H9 (cell line): ENCODE measurements at regions not wholly inside any gene's neighbourhood (a gene's known extent, or its start where the extent isn't known, plus 50 kb on each side); places are given as distances from the start of the nearest gene placed in this dataset.

Experiments used
- DNase-seq: peaks from one replicate; pipeline ENCODE4 v3.0.0-alpha.2; 2017
- H2AFZ ChIP-seq: one replicate; pipeline ENCODE4 v1.6.1; 2013; ENCODE audit warnings: mild to moderate bottlenecking, low read length, control low read depth, moderate library complexity
- H2AK5ac ChIP-seq: 2 replicates; pipeline ENCODE4 v1.6.1; 2013; ENCODE audit warnings: low read length, control low read depth, mixed read lengths; ENCODE audit not compliant: insufficient read length
- H2BK120ac ChIP-seq: one replicate; pipeline ENCODE4 v1.6.1; 2013; ENCODE audit warnings: low read depth, mild to moderate bottlenecking, low read length, control low read depth, inconsistent platforms; ENCODE audit not compliant: poor library complexity, severe bottlenecking
- H2BK12ac ChIP-seq: 2 replicates; pipeline ENCODE4 v1.6.1; 2013; ENCODE audit warnings: low read length, control low read depth, mixed read lengths, low read depth; ENCODE audit not compliant: insufficient read length
- H2BK15ac ChIP-seq: 2 replicates; pipeline ENCODE4 v1.6.1; 2013; ENCODE audit warnings: low read depth, low read length, control low read depth
- H2BK20ac ChIP-seq: one replicate; pipeline ENCODE4 v1.6.1; 2013; ENCODE audit warnings: low read depth, mild to moderate bottlenecking, low read length, control low read depth, inconsistent platforms; ENCODE audit not compliant: poor library complexity, severe bottlenecking
- H2BK5ac ChIP-seq: 2 replicates; pipeline ENCODE4 v1.6.1; 2013; ENCODE audit warnings: low read length, control low read depth, mixed read lengths; ENCODE audit not compliant: insufficient read length
- H3K14ac ChIP-seq: 2 replicates; pipeline ENCODE4 v1.6.1; 2013; ENCODE audit warnings: low read length, control low read depth; ENCODE audit not compliant: insufficient read depth
- H3K18ac ChIP-seq: 2 replicates; pipeline ENCODE4 v1.6.1; 2013; ENCODE audit warnings: low read depth, mild to moderate bottlenecking, mixed read lengths, low read length, control low read depth; ENCODE audit not compliant: insufficient read length
- H3K23ac ChIP-seq: 2 replicates; pipeline ENCODE4 v1.6.1; 2013; ENCODE audit warnings: low read length, control low read depth, mixed read lengths, low read depth; ENCODE audit not compliant: insufficient read length
- H3K23me2 ChIP-seq: 2 replicates; pipeline ENCODE4 v1.6.1; 2013; ENCODE audit warnings: low read depth, mild to moderate bottlenecking, mixed read lengths, low read length, control low read depth; ENCODE audit not compliant: insufficient read length, poor library complexity, severe bottlenecking
- H3K27ac ChIP-seq: 2 replicates; pipeline ENCODE4 v1.5.1; 2013; ENCODE audit warnings: low read length, control low read depth, mixed read lengths, low read depth; ENCODE audit not compliant: insufficient read length
- H3K27me3 ChIP-seq: 2 replicates; pipeline ENCODE4 v1.6.1; 2013; ENCODE audit warnings: low read length, control low read depth, inconsistent platforms; ENCODE audit not compliant: insufficient read depth
- H3K4ac ChIP-seq: 2 replicates; pipeline ENCODE4 v1.6.1; 2013; ENCODE audit warnings: low read depth, mild to moderate bottlenecking, control low read depth, inconsistent platforms, low read length, moderate library complexity
- H3K4me1 ChIP-seq: 2 replicates; pipeline ENCODE4 v1.6.1; 2013; ENCODE audit warnings: low read length, control low read depth, inconsistent platforms; ENCODE audit not compliant: insufficient read depth
- H3K4me2 ChIP-seq: 2 replicates; pipeline ENCODE4 v1.6.1; 2013; ENCODE audit warnings: low read length, control low read depth, mixed read lengths; ENCODE audit not compliant: insufficient read length, insufficient read depth
- H3K56ac ChIP-seq: 2 replicates; pipeline ENCODE4 v1.6.1; 2013; ENCODE audit warnings: low read depth, mild to moderate bottlenecking, mixed read lengths, low read length, control low read depth; ENCODE audit not compliant: insufficient read length
- H3K79me1 ChIP-seq: 2 replicates; pipeline ENCODE4 v1.6.1; 2013; ENCODE audit warnings: low read depth, mild to moderate bottlenecking, moderate library complexity, low read length, control low read depth, inconsistent platforms; ENCODE audit not compliant: insufficient read depth, poor library complexity, severe bottlenecking
- H3K79me2 ChIP-seq: 2 replicates; pipeline ENCODE4 v1.6.1; 2013; ENCODE audit warnings: low read length, control low read depth, inconsistent platforms; ENCODE audit not compliant: insufficient read depth
- H3K9ac ChIP-seq: 2 replicates; pipeline ENCODE4 v1.6.1; 2013; ENCODE audit warnings: low read length, control low read depth, mixed read lengths; ENCODE audit not compliant: insufficient read length; ENCODE audit errors: extremely low read depth
- H3K9me3 ChIP-seq: one replicate; pipeline ENCODE4 v1.6.1; 2013; ENCODE audit warnings: low read depth, low read length, inconsistent platforms; ENCODE audit not compliant: control insufficient read depth
- H3T11ph ChIP-seq: one replicate; pipeline ENCODE4 v1.6.1; 2013; ENCODE audit warnings: mild to moderate bottlenecking, low read length, control low read depth, inconsistent platforms
- H4K20me1 ChIP-seq: one replicate; pipeline ENCODE4 v1.6.1; 2013; ENCODE audit not compliant: control insufficient read depth, insufficient read length, insufficient read depth
- H4K5ac ChIP-seq: 2 replicates; pipeline ENCODE4 v1.6.1; 2013; ENCODE audit warnings: low read depth, mild to moderate bottlenecking, mixed read lengths, low read length, control low read depth; ENCODE audit not compliant: insufficient read length
- H4K8ac ChIP-seq: replicated peaks from 2 replicates; pipeline ENCODE4 v1.6.1; 2013; ENCODE audit warnings: low read length, control low read depth, mixed read lengths, low read depth; ENCODE audit not compliant: insufficient read length
- H4K91ac ChIP-seq: 2 replicates; pipeline ENCODE4 v1.6.1; 2013; ENCODE audit warnings: low read depth, mild to moderate bottlenecking, moderate library complexity, mixed read lengths, low read length, control low read depth; ENCODE audit not compliant: insufficient read length
- H3K27ac Mint-ChIP-seq, 3 experiments: 2 replicates in 2 of 3; 3 replicates in 1 of 3; pipeline ENCODE4 v1.8.0; 2020 to 2021; ENCODE audit warnings: mixed read lengths in 3 of 3, mild to moderate bottlenecking in 1 of 3, moderate library complexity in 1 of 3
- H3K27me3 Mint-ChIP-seq: 2 replicates; pipeline ENCODE4 v1.8.0; 2021; ENCODE audit warnings: low read depth, mild to moderate bottlenecking, moderate library complexity, mixed read lengths
- H3K36me3 Mint-ChIP-seq, 3 experiments: 2 replicates in 2 of 3; 3 replicates in 1 of 3; pipeline ENCODE4 v1.8.0; 2020 to 2021; ENCODE audit warnings: low read depth in 3 of 3, mixed read lengths in 3 of 3; ENCODE audit not compliant: insufficient read depth in 1 of 3
- H3K4me1 Mint-ChIP-seq, 2 experiments: 2 replicates each; pipeline ENCODE4 v1.8.0; 2020; ENCODE audit warnings: mixed read lengths in 2 of 2
- H3K4me3 Mint-ChIP-seq, 2 experiments: 2 replicates in 1 of 2; 3 replicates in 1 of 2; pipeline ENCODE4 v1.8.0; 2020 to 2021; ENCODE audit warnings: mild to moderate bottlenecking in 2 of 2, mixed read lengths in 2 of 2, moderate library complexity in 1 of 2
- H3K9me3 Mint-ChIP-seq, 2 experiments: 2 replicates in 1 of 2; 3 replicates in 1 of 2; pipeline ENCODE4 v1.8.0; 2020; ENCODE audit warnings: mild to moderate bottlenecking in 2 of 2, mixed read lengths in 2 of 2, moderate library complexity in 1 of 2
- WGBS: extraction: QIAGEN DNeasy Blood & Tissue Kit; methylation state at CpG from one replicate; pipeline ENCODE4 v1.1.7; 2013; ENCODE audit warnings: missing lambda C conversion rate, low lambda C conversion rate, mixed read lengths; ENCODE audit not compliant: insufficient read length; ENCODE audit errors: extremely low coverage; 5-methylcytosine and 5-hydroxymethylcytosine counted together
- TF ChIP-seq, protein P1 (sequence below): fragments of 200-600 bp; sonication (generic); conservative IDR thresholded peaks from 3 replicates; pipeline ENCODE4 v1.8.0; 2021; ENCODE audit warnings: antibody characterized with exemption, mild to moderate bottlenecking

- Histone ChIP-seq H2AFZ (no peak overlapping the region), H3K4ac (no peak overlapping the region), H3K27ac (no peak overlapping the region), H3K79me2 (no peaks in the 10 kb centered on the region), H4K5ac (no peak overlapping the region), H3K9ac (no peak overlapping the region), H2BK12ac (no peak overlapping the region), H3K27me3 (no peaks in the 10 kb centered on the region), H2BK5ac (no peak overlapping the region), H2BK20ac (no peak overlapping the region), H4K20me1 (no peaks in the 10 kb centered on the region), H3K14ac (no peak overlapping the region), H3K79me1 (no peaks in the 10 kb centered on the region), H4K8ac (no peak overlapping the region), H3K9me3 (no peaks in the 10 kb centered on the region), H3K4me1 (no peaks in the 10 kb centered on the region), H2AK5ac (no peak overlapping the region), H3K56ac (no peak overlapping the region), H3K4me2 (no peak overlapping the region), H2BK15ac (no peak overlapping the region), H4K91ac (no peak overlapping the region), H3K23ac (no peak overlapping the region), H3T11ph (no peak overlapping the region), H3K18ac (no peak overlapping the region), H3K23me2 (no peaks in the 10 kb centered on the region), H2BK120ac (no peak overlapping the region)
- Mint-ChIP-seq H3K36me3 (peaks cover 0 to 5% (median 0%) of the 10 kb centered on the region in 3 experiments; a peak in 2 of 7 replicates), H3K4me1 (peaks cover 4 to 10% of the 10 kb centered on the region in 2 experiments; a peak in 2 of 4 replicates), H3K9me3 (peaks cover 0 to 3% of the 10 kb centered on the region in 2 experiments; a peak in 2 of 5 replicates), H3K27me3 (no peaks in the 10 kb centered on the region; the same call in 1 of the 2 replicates), H3K4me3 (no peak overlapping the region), H3K27ac (0 out of 7 replicates have a peak overlapping the region, but pooled peaks of 1 of the 3 experiments have one; percentile 41)
- no peak for DNase-seq
- no CpG with 5 or more reads among the region's 4 CpGs for WGBS
- TF ChIP-seq, protein P1, sequence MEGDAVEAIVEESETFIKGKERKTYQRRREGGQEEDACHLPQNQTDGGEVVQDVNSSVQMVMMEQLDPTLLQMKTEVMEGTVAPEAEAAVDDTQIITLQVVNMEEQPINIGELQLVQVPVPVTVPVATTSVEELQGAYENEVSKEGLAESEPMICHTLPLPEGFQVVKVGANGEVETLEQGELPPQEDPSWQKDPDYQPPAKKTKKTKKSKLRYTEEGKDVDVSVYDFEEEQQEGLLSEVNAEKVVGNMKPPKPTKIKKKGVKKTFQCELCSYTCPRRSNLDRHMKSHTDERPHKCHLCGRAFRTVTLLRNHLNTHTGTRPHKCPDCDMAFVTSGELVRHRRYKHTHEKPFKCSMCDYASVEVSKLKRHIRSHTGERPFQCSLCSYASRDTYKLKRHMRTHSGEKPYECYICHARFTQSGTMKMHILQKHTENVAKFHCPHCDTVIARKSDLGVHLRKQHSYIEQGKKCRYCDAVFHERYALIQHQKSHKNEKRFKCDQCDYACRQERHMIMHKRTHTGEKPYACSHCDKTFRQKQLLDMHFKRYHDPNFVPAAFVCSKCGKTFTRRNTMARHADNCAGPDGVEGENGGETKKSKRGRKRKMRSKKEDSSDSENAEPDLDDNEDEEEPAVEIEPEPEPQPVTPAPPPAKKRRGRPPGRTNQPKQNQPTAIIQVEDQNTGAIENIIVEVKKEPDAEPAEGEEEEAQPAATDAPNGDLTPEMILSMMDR, result no peak
These were observed 86.8 kb upstream of the VEGFC start for GRCh38 chr4:176879380-176880116.
